ENCODE measurements at regions not wholly inside any gene's neighbourhood (a gene's known extent, or its start where the extent isn't known, plus 50 kb on each side); places are given as distances from the start of the nearest gene placed in this dataset.
"Not testable (repeated sequence)": the region's sequence is repeated elsewhere in the genome, so short reads cannot be mapped to it uniquely, and the experiment has no call there.

DNA sequence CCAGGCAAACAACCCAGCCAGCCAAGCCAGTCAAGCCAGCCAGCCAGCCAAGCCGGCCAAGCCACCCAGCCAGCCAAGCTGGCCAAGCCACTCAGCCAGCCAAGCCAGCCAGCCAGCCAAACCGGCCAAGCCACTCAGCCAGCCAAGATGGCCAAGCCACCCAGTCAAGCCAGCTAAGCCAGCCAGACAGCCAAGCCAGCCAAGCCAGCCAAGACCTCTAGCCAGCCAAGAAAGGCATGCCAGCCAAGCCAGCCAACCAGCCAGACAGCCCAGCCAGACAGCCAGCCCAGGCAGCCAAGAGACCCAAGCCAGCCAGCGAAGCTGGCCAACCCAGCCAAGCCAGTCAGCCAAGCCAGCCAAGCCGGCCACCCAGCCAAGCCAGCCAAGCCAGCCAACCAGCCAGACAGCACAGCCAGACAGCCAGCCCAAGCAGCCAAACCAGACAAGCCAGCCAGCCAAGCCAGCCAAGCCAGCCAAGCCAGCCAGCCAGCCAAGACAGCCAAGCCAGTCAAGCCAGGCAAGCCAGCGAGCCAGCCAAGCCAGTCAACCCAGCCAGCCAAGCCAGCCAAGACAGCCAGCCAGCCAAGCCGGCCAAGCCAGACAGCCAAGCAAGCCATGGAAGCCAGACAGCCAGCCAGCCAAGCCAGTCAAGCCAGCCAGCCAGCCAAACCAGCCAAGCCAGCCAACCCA lies 1598.0 kb downstream of the RPIA start:
- H3K9me2 ChIP-seq (replicated peaks; ENCODE audit: low read length); intact Hi-C loops (cut with micrococcal nuclease); H3K9me3 ChIP-seq (ENCODE audit: low read length); H3K36me3 ChIP-seq (ENCODE audit: low read depth, low read length); DNase-seq; H3K27ac ChIP-seq (ENCODE audit: low read length); CTCF ChIA-PET; H3K79me2 ChIP-seq (ENCODE audit: low read length); BruUV-seq (replicated peaks); H4K20me1 ChIP-seq (ENCODE audit: low read length); H2AFZ ChIP-seq (ENCODE audit: low read length); H3K4me1 ChIP-seq (ENCODE audit: insufficient read depth, low read length); ATAC-seq; H3F3A ChIP-seq (ENCODE audit: low read length, unreplicated experiment); POLR2A ChIA-PET (ENCODE audit: unreplicated experiment); H3K4me3 ChIP-seq (ENCODE audit: low read length); H3K9ac ChIP-seq (ENCODE audit: low read length); H3K27me3 ChIP-seq (ENCODE audit: low read length); H3K4me2 ChIP-seq (ENCODE audit: low read length): not testable (repeated sequence)

- BruUV-seq (replicated peaks); ATAC-seq; POLR2A ChIA-PET (ENCODE audit: unreplicated experiment); H3K4me3 ChIP-seq (ENCODE audit: low read length); H3K9me2 ChIP-seq (replicated peaks; ENCODE audit: low read length); H4K20me1 ChIP-seq (ENCODE audit: low read length); H3K79me2 ChIP-seq (ENCODE audit: low read length); DNase-seq; H3K9me3 ChIP-seq (ENCODE audit: low read length); intact Hi-C loops (cut with micrococcal nuclease); H3K4me2 ChIP-seq (ENCODE audit: low read length); H3K9ac ChIP-seq (ENCODE audit: low read length); H3K27me3 ChIP-seq (ENCODE audit: low read length); H3K4me1 ChIP-seq (ENCODE audit: insufficient read depth, low read length); H2AFZ ChIP-seq (ENCODE audit: low read length); H3K36me3 ChIP-seq (ENCODE audit: low read depth, low read length); H3K27ac ChIP-seq (ENCODE audit: low read length); H3F3A ChIP-seq (ENCODE audit: low read length, unreplicated experiment); CTCF ChIA-PET: not testable (repeated sequence)
Observed at GRCh38 chr2:90290701-90291100, 1599.2 kb downstream of the RPIA start.

DNA sequence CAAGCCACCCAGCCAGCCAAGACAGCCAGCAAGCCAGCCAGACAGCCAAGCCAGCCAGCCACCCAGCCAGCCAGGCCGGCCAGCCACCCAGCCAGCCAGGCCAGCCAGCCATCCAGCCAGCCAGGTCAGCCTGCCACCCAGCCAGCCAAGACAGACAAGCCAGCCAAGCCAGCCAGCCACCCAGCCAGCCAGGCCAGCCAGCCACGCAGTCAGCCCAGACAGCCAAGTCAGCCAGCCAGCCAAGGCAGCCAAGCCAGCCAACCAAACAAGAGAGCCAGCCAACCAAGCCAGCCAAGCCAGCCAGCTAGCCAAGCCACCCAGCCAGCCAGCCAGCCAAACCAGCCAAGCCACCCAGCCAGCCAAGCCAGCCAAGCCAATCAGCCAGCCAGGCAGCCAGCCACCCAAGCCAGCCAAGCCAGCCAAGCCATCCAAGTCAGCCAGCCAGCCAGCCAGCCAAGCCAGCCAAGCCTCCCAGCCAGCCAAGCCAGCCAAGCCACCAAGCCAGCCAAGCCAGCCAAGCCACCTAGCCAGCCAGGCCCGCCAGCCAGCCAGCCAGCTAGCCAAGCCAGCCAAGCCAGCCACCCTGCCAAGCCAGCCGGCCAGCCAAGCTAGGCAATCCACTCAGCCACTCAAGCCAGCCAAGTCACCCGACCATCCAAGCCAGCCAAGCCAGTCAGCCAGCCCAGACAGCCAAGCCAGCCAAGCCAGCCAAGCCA lies 1599.9 kb downstream of the RPIA start:
- BruUV-seq (replicated peaks); H3K4me2 ChIP-seq (ENCODE audit: low read length); ATAC-seq; H3K9me2 ChIP-seq (replicated peaks; ENCODE audit: low read length); H3K79me2 ChIP-seq (ENCODE audit: low read length); H3K4me3 ChIP-seq (ENCODE audit: low read length); H3K4me1 ChIP-seq (ENCODE audit: insufficient read depth, low read length); DNase-seq; H2AFZ ChIP-seq (ENCODE audit: low read length); H4K20me1 ChIP-seq (ENCODE audit: low read length); H3K27me3 ChIP-seq (ENCODE audit: low read length); H3K36me3 ChIP-seq (ENCODE audit: low read depth, low read length); H3F3A ChIP-seq (ENCODE audit: low read length, unreplicated experiment); H3K27ac ChIP-seq (ENCODE audit: low read length); POLR2A ChIA-PET (ENCODE audit: unreplicated experiment); H3K9ac ChIP-seq (ENCODE audit: low read length); CTCF ChIA-PET; intact Hi-C loops (cut with micrococcal nuclease); H3K9me3 ChIP-seq (ENCODE audit: low read length): not testable (repeated sequence)

DNA sequence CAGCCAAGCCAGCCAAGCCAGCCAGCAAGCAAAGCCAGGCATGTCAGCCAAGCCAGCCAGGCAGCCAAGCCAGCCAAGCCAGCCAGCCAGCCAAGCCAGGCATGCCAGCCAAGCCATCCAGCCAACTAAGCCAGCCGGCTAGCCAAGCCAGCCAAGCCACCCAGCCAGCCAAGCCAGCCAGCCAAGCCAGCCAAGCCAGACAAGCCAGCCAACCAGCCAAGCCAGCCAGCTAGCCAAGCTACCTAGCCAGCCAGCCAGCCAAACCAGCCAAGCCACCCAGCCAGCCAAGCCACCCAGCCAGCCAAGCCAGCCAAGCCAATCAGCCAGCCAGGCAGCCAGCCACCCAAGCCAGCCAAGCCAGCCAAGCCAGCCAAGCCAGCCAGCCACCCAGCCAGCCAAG lies 1600.5 kb downstream of the RPIA start:
- DNase-seq; H3K9ac ChIP-seq (ENCODE audit: low read length); H3K4me1 ChIP-seq (ENCODE audit: insufficient read depth, low read length); H3K4me2 ChIP-seq (ENCODE audit: low read length); POLR2A ChIA-PET (ENCODE audit: unreplicated experiment); H4K20me1 ChIP-seq (ENCODE audit: low read length); CTCF ChIA-PET; H3K9me3 ChIP-seq (ENCODE audit: low read length); H2AFZ ChIP-seq (ENCODE audit: low read length); H3K9me2 ChIP-seq (replicated peaks; ENCODE audit: low read length); intact Hi-C loops (cut with micrococcal nuclease); H3K36me3 ChIP-seq (ENCODE audit: low read depth, low read length); H3K79me2 ChIP-seq (ENCODE audit: low read length); ATAC-seq; H3K27me3 ChIP-seq (ENCODE audit: low read length); H3K4me3 ChIP-seq (ENCODE audit: low read length); H3F3A ChIP-seq (ENCODE audit: low read length, unreplicated experiment); H3K27ac ChIP-seq (ENCODE audit: low read length); BruUV-seq (replicated peaks): not testable (repeated sequence)

GRCh38 chr2:90292451-90292850 lies 1601.0 kb downstream of the RPIA start:
- H3K4me1 ChIP-seq (ENCODE audit: insufficient read depth, low read length); POLR2A ChIA-PET (ENCODE audit: unreplicated experiment); CTCF ChIA-PET; intact Hi-C loops (cut with micrococcal nuclease); H3K9me2 ChIP-seq (replicated peaks; ENCODE audit: low read length); H4K20me1 ChIP-seq (ENCODE audit: low read length); H3K27me3 ChIP-seq (ENCODE audit: low read length); ATAC-seq; H3K4me3 ChIP-seq (ENCODE audit: low read length); H3K27ac ChIP-seq (ENCODE audit: low read length); H3K79me2 ChIP-seq (ENCODE audit: low read length); DNase-seq; H3K36me3 ChIP-seq (ENCODE audit: low read depth, low read length); H3K4me2 ChIP-seq (ENCODE audit: low read length); H3K9me3 ChIP-seq (ENCODE audit: low read length); H3K9ac ChIP-seq (ENCODE audit: low read length); H2AFZ ChIP-seq (ENCODE audit: low read length); H3F3A ChIP-seq (ENCODE audit: low read length, unreplicated experiment); BruUV-seq (replicated peaks): not testable (repeated sequence)

GRCh38 chr2:90293224-90293623 lies 1601.8 kb downstream of the RPIA start:
- H3K4me3 ChIP-seq (ENCODE audit: low read length); H3K4me2 ChIP-seq (ENCODE audit: low read length); H3K27ac ChIP-seq (ENCODE audit: low read length); H3K9me3 ChIP-seq (ENCODE audit: low read length); H4K20me1 ChIP-seq (ENCODE audit: low read length); H3K79me2 ChIP-seq (ENCODE audit: low read length); DNase-seq; POLR2A ChIA-PET (ENCODE audit: unreplicated experiment); H3K9ac ChIP-seq (ENCODE audit: low read length); CTCF ChIA-PET; H3K27me3 ChIP-seq (ENCODE audit: low read length); H3F3A ChIP-seq (ENCODE audit: low read length, unreplicated experiment); H2AFZ ChIP-seq (ENCODE audit: low read length); intact Hi-C loops (cut with micrococcal nuclease); BruUV-seq (replicated peaks); H3K9me2 ChIP-seq (replicated peaks; ENCODE audit: low read length); ATAC-seq; H3K4me1 ChIP-seq (ENCODE audit: insufficient read depth, low read length); H3K36me3 ChIP-seq (ENCODE audit: low read depth, low read length): not testable (repeated sequence)

GRCh38 chr2:90293806-90294205 lies 1602.3 kb downstream of the RPIA start:
- H3K9me2 ChIP-seq (replicated peaks; ENCODE audit: low read length); H3K27ac ChIP-seq (ENCODE audit: low read length); ATAC-seq; H3F3A ChIP-seq (ENCODE audit: low read length, unreplicated experiment); H3K9ac ChIP-seq (ENCODE audit: low read length); H3K4me2 ChIP-seq (ENCODE audit: low read length); BruUV-seq (replicated peaks); intact Hi-C loops (cut with micrococcal nuclease); H4K20me1 ChIP-seq (ENCODE audit: low read length); H3K4me1 ChIP-seq (ENCODE audit: insufficient read depth, low read length); H3K36me3 ChIP-seq (ENCODE audit: low read depth, low read length); DNase-seq; POLR2A ChIA-PET (ENCODE audit: unreplicated experiment); H2AFZ ChIP-seq (ENCODE audit: low read length); H3K27me3 ChIP-seq (ENCODE audit: low read length); H3K79me2 ChIP-seq (ENCODE audit: low read length); H3K4me3 ChIP-seq (ENCODE audit: low read length); CTCF ChIA-PET; H3K9me3 ChIP-seq (ENCODE audit: low read length): not testable (repeated sequence)

Measured in PC-3 (cell line).